Activated CD4-positive, alpha-beta T cell treated with anti-CD3 and anti-CD28 coated beads, Interleukin-2, Interleukin-6, amounts not matched to agents 100 ng/mL and 50 ng/mL, durations not matched to agents 16 hours and 8 hours (primary cell): ENCODE measurements at regions not wholly inside any gene's neighbourhood (a gene's known extent, or its start where the extent isn't known, plus 50 kb on each side); places are given as distances from the start of the nearest gene placed in this dataset.
"Not testable (repeated sequence)": the region's sequence is repeated elsewhere in the genome, so short reads cannot be mapped to it uniquely, and the experiment has no call there.

Experiments used
- DNase-seq: peaks from one replicate; pipeline ENCODE4 v3.0.0-alpha.2; 2020

GRCh38 chr10:3401491-3401938 is 228.9 kb upstream of the PITRM1 start:
- no peak for DNase-seq

- DNase-seq: no peak
Observed at GRCh38 chr10:3400348-3400747, 227.8 kb upstream of the PITRM1 start.

GRCh38 chr10:3399756-3400155 is 227.2 kb upstream of the PITRM1 start:
- DNase-seq: no peak

GRCh38 chr10:3398825-3399646 is 226.5 kb upstream of the PITRM1 start:
- DNase-seq: no peak

- no peak for DNase-seq
Observed at GRCh38 chr10:3397846-3398245, 225.3 kb upstream of the PITRM1 start.

- DNase-seq: no peak
Observed at GRCh38 chr10:3397231-3397630, 224.6 kb upstream of the PITRM1 start.

GRCh38 chr10:3396116-3396515 is 223.5 kb upstream of the PITRM1 start:
- DNase-seq: no peak

GRCh38 chr10:3395458-3395861 is 222.9 kb upstream of the PITRM1 start:
- DNase-seq: no peak

- DNase-seq: no peak
Observed at GRCh38 chr10:3395041-3395440, 222.5 kb upstream of the PITRM1 start.

GRCh38 chr10:3393958-3394357 is 221.4 kb upstream of the PITRM1 start:
- DNase-seq: no peak

- no peak for DNase-seq
Observed at GRCh38 chr10:3391657-3392056, 219.1 kb upstream of the PITRM1 start.

- no peak for DNase-seq
Observed at GRCh38 chr10:3389130-3389529, 216.5 kb upstream of the PITRM1 start.

GRCh38 chr10:3385487-3385886 is 212.9 kb upstream of the PITRM1 start:
- DNase-seq: no peak

GRCh38 chr10:3382092-3382491 is 209.5 kb upstream of the PITRM1 start:
- no peak for DNase-seq

GRCh38 chr10:3380406-3381050 is 207.9 kb upstream of the PITRM1 start:
- no peak for DNase-seq

GRCh38 chr10:3376631-3377030 is 204.0 kb upstream of the PITRM1 start:
- DNase-seq: no peak

- no peak for DNase-seq
Observed at GRCh38 chr10:3375505-3375904, 202.9 kb upstream of the PITRM1 start.

- DNase-seq: no peak
Observed at GRCh38 chr10:3374914-3375313, 202.3 kb upstream of the PITRM1 start.

GRCh38 chr10:3373374-3374027 is 200.9 kb upstream of the PITRM1 start:
- not testable (repeated sequence) for DNase-seq

- DNase-seq: no peak
Observed at GRCh38 chr10:3372281-3372680, 199.7 kb upstream of the PITRM1 start.

- not testable (repeated sequence) for DNase-seq
Observed at GRCh38 chr10:3371624-3372023, 199.0 kb upstream of the PITRM1 start.

- DNase-seq: no peak
Observed at GRCh38 chr10:3366735-3367405, 194.3 kb upstream of the PITRM1 start.

GRCh38 chr10:3366043-3366442 is 193.5 kb upstream of the PITRM1 start:
- DNase-seq: no peak
